NCI-H748 (cell line): ENCODE measurements at regions not wholly inside any gene's neighbourhood (a gene's known extent, or its start where the extent isn't known, plus 50 kb on each side); places are given as distances from the start of the nearest gene placed in this dataset.
A peak's percentile ranks its signal among the peaks of the same experiment; 100 is the strongest.
"Not testable (repeated sequence)": the region's sequence is repeated elsewhere in the genome, so short reads cannot be mapped to it uniquely, and the experiment has no call there.

ENCODE experiments used
- DNase-seq: peaks from one replicate; lab custom pipeline; 2025; ENCODE audit not compliant: unreplicated experiment; lab: John Stamatoyannopoulos, UW

- no peak for DNase-seq
Observed at GRCh38 chr6:122859676-122860075, 70.6 kb downstream of the SMPDL3A start.

GRCh38 chr6:122861594-122861993 lies 72.5 kb downstream of the SMPDL3A start:
- no peak for DNase-seq

- no peak for DNase-seq
Observed at GRCh38 chr6:122868137-122868536, 79.1 kb downstream of the SMPDL3A start.

- DNase-seq = peak; percentile 84
Observed at GRCh38 chr6:122869437-122870024, 80.5 kb downstream of the SMPDL3A start.

- peak; percentile 21 for DNase-seq
Observed at GRCh38 chr6:122871079-122871478, 82.0 kb downstream of the SMPDL3A start.

- no peak for DNase-seq
Observed at GRCh38 chr6:122872311-122872710, 83.3 kb downstream of the SMPDL3A start.

- no peak for DNase-seq
Observed at GRCh38 chr6:122877302-122877701, 88.2 kb downstream of the SMPDL3A start.

GRCh38 chr6:122878796-122879195 lies 89.7 kb downstream of the SMPDL3A start:
- peak; percentile 37 for DNase-seq

- no peak for DNase-seq
Observed at GRCh38 chr6:122886481-122886880, 97.4 kb downstream of the SMPDL3A start.

- no peak for DNase-seq
Observed at GRCh38 chr6:122887941-122888340, 98.9 kb downstream of the SMPDL3A start.

GRCh38 chr6:122888680-122889079 lies 99.6 kb downstream of the SMPDL3A start:
- not testable (repeated sequence) for DNase-seq

GRCh38 chr6:122890250-122890649 lies 101.2 kb downstream of the SMPDL3A start:
- DNase-seq = no peak

GRCh38 chr6:122894791-122895190 lies 101.2 kb upstream of the CLVS2 start:
- DNase-seq = no peak

GRCh38 chr6:122902326-122902725 lies 93.7 kb upstream of the CLVS2 start:
- DNase-seq = no peak

GRCh38 chr6:122903266-122903915 lies 92.6 kb upstream of the CLVS2 start:
- no peak for DNase-seq

GRCh38 chr6:122904166-122904565 lies 91.9 kb upstream of the CLVS2 start:
- DNase-seq = peak; percentile 46

- no peak for DNase-seq
Observed at GRCh38 chr6:122913558-122913957, 82.5 kb upstream of the CLVS2 start.

- DNase-seq = no peak
Observed at GRCh38 chr6:122918714-122919113, 77.3 kb upstream of the CLVS2 start.

- no peak for DNase-seq
Observed at GRCh38 chr6:122930252-122931180, 65.5 kb upstream of the CLVS2 start.

- no peak for DNase-seq
Observed at GRCh38 chr6:122931916-122932315, 64.1 kb upstream of the CLVS2 start.

GRCh38 chr6:122944936-122945335 lies 51.1 kb upstream of the CLVS2 start:
- not testable (repeated sequence) for DNase-seq
